A673 (cell line): ENCODE measurements at regions not wholly inside any gene's neighbourhood (a gene's known extent, or its start where the extent isn't known, plus 50 kb on each side); places are given as distances from the start of the nearest gene placed in this dataset.

Experiments
- EZH2 ChIP-seq: fragments of 200-600 bp; sonication (generic); IDR thresholded peaks from 2 replicates; pipeline ENCODE4 v1.6.1; 2017; ENCODE audit warnings: borderline replicate concordance, low read depth, mild to moderate bottlenecking, mixed read lengths, antibody characterized with exemption, low read length; ENCODE audit not compliant: poor library complexity, severe bottlenecking
- TF ChIP-seq, protein P1 (sequence below): fragments of 300-800, 200-600 bp; sonication (generic); conservative IDR thresholded peaks from 2 replicates; pipeline ENCODE4 v1.5.1; 2017; ENCODE audit warnings: low read depth, mild to moderate bottlenecking, antibody characterized with exemption, low read length, moderate library complexity, mixed read lengths

DNA sequence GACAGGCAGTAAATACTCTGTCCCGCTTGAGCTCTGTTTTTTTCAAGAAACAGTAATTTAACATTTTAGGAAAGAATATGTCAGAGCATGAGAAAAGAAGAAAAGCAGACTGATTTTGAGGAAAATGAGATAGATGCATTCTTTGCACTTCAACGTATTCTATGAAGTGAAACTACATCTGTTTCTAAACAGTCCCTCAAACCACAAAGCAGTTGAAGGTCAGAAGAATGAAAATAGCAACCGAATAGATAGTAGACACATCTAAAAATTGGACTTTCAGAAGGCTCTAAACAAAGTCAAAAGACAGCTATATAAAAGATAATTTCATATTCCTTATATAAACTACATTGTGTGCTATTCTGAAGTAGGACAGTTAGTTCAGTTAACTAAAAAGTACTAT lies 172.6 kb upstream of the LRRC3B start:
- TF ChIP-seq, protein P1, sequence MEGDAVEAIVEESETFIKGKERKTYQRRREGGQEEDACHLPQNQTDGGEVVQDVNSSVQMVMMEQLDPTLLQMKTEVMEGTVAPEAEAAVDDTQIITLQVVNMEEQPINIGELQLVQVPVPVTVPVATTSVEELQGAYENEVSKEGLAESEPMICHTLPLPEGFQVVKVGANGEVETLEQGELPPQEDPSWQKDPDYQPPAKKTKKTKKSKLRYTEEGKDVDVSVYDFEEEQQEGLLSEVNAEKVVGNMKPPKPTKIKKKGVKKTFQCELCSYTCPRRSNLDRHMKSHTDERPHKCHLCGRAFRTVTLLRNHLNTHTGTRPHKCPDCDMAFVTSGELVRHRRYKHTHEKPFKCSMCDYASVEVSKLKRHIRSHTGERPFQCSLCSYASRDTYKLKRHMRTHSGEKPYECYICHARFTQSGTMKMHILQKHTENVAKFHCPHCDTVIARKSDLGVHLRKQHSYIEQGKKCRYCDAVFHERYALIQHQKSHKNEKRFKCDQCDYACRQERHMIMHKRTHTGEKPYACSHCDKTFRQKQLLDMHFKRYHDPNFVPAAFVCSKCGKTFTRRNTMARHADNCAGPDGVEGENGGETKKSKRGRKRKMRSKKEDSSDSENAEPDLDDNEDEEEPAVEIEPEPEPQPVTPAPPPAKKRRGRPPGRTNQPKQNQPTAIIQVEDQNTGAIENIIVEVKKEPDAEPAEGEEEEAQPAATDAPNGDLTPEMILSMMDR: no peak
- no peak for TF ChIP-seq EZH2
